HEK293 (cell line): ENCODE measurements at regions not wholly inside any gene's neighbourhood (a gene's known extent, or its start where the extent isn't known, plus 50 kb on each side); places are given as distances from the start of the nearest gene placed in this dataset.

Experiments used
- CTCF ChIA-PET: fragments of 350-600 bp; formaldehyde crosslinking; extraction: SDS; loops from one replicate; lab custom pipeline; 2021; ENCODE audit warnings: antibody characterized with exemption; lab: Yijun Ruan, JAX
- POLR2A ChIA-PET: fragments of 300-600 bp; formaldehyde crosslinking; extraction: SDS; loops from one replicate; lab custom pipeline; 2020; ENCODE audit warnings: antibody characterized with exemption, inconsistent platforms; lab: Yijun Ruan, JAX
- H3K27ac ChIP-seq: fragments of 200-500 bp; sonication (Bioruptor generic); 2 replicates; pipeline ENCODE4 v1.5.1; 2014; ENCODE audit warnings: low read depth, low read length, control low read depth, inconsistent platforms; ENCODE audit errors: extremely low read depth
- H3K36me3 ChIP-seq, 2 experiments: fragments of 200-500 bp in 1 of 2; sonication (Bioruptor generic) in 1 of 2; 1 replicate in 1 of 2; 2 replicates in 1 of 2; pipeline ENCODE4 v1.5.1; 2014 to 2017; ENCODE audit warnings: inconsistent platforms in 2 of 2, low read length in 2 of 2; ENCODE audit not compliant: control insufficient read depth in 2 of 2, insufficient read depth in 1 of 2
- H3K4me1 ChIP-seq: fragments of 200-500 bp; sonication (Bioruptor generic); 2 replicates; pipeline ENCODE4 v1.5.1; 2014; ENCODE audit warnings: mild to moderate bottlenecking, low read length, inconsistent platforms; ENCODE audit not compliant: control insufficient read depth, insufficient read depth
- H3K4me3 ChIP-seq: 2 replicates; pipeline ENCODE4 v1.5.1; 2011; ENCODE audit warnings: low read depth, mild to moderate bottlenecking, control low read depth, low read length, moderate library complexity
- H3K9me3 ChIP-seq: fragments of 200-500 bp; sonication (Bioruptor generic); 2 replicates; pipeline ENCODE4 v1.5.1; 2014; ENCODE audit warnings: low read depth, low read length, inconsistent platforms; ENCODE audit not compliant: control insufficient read depth, insufficient read depth
- MYNN ChIP-seq: fragments of 450-650 bp; formaldehyde crosslinking; IDR thresholded peaks from 2 replicates; pipeline ENCODE4 v1.5.1; 2016; ENCODE audit warnings: missing biosample characterization, missing genetic modification characterization, borderline replicate concordance
- PRDM1 ChIP-seq: fragments of 450-650 bp; formaldehyde crosslinking; IDR thresholded peaks from 2 replicates; pipeline ENCODE4; 2016; ENCODE audit warnings: missing biosample characterization, missing genetic modification characterization
- SALL2 ChIP-seq: fragments of 450-650 bp; formaldehyde crosslinking; IDR thresholded peaks from 2 replicates; pipeline ENCODE4 v1.5.0; 2017; ENCODE audit warnings: missing biosample characterization, mild to moderate bottlenecking, missing genetic modification characterization, borderline replicate concordance
- ZIC2 ChIP-seq: fragments of 450-650 bp; formaldehyde crosslinking; IDR thresholded peaks from 2 replicates; pipeline ENCODE4 v1.5.1; 2016; ENCODE audit warnings: missing biosample characterization, missing genetic modification characterization
- ZNF121 ChIP-seq: fragments of 450-650 bp; formaldehyde crosslinking; IDR thresholded peaks from 2 replicates; pipeline ENCODE4 v1.5.1; 2016; ENCODE audit warnings: missing biosample characterization, missing genetic modification characterization
- ZNF132 ChIP-seq: fragments of 450-650 bp; formaldehyde crosslinking; IDR thresholded peaks from 2 replicates; pipeline ENCODE4 v1.5.1; 2017; ENCODE audit warnings: missing biosample characterization, missing genetic modification characterization, borderline replicate concordance
- ZNF146 ChIP-seq: fragments of 450-650 bp; formaldehyde crosslinking; IDR thresholded peaks from 2 replicates; pipeline ENCODE4 v1.5.1; 2016; ENCODE audit warnings: missing biosample characterization, missing genetic modification characterization
- ZNF211 ChIP-seq: fragments of 450-650 bp; formaldehyde crosslinking; IDR thresholded peaks from 2 replicates; pipeline ENCODE4 v1.5.1; 2016; ENCODE audit warnings: low read depth, missing biosample characterization, missing genetic modification characterization
- ZNF24 ChIP-seq: fragments of 450-650 bp; formaldehyde crosslinking; IDR thresholded peaks from 2 replicates; pipeline ENCODE4 v1.5.1; 2016; ENCODE audit warnings: missing biosample characterization, missing genetic modification characterization
- ZNF391 ChIP-seq: fragments of 450-650 bp; formaldehyde crosslinking; IDR thresholded peaks from 2 replicates; pipeline ENCODE4 v1.5.1; 2016; ENCODE audit warnings: low read depth, missing biosample characterization, missing genetic modification characterization, borderline replicate concordance
- ZNF624 ChIP-seq: fragments of 450-650 bp; formaldehyde crosslinking; IDR thresholded peaks from 2 replicates; pipeline ENCODE4 v1.5.1; 2017; ENCODE audit warnings: missing biosample characterization, missing genetic modification characterization
- ZNF76 ChIP-seq: fragments of 450-650 bp; formaldehyde crosslinking; IDR thresholded peaks from 2 replicates; pipeline ENCODE4; 2016; ENCODE audit warnings: low read depth, missing biosample characterization, missing genetic modification characterization, borderline replicate concordance
- TF ChIP-seq, protein P1 (sequence below): fragments of 450-650 bp; formaldehyde crosslinking; IDR thresholded peaks from 2 replicates; pipeline ENCODE4 v1.5.1; 2016; ENCODE audit warnings: missing biosample characterization, missing genetic modification characterization, borderline replicate concordance
- TF ChIP-seq, protein P2 (sequence below): fragments of 450-650 bp; formaldehyde crosslinking; IDR thresholded peaks from 2 replicates; pipeline ENCODE4 v1.5.1; 2016; ENCODE audit warnings: missing biosample characterization, missing genetic modification characterization
- TF ChIP-seq, protein P3 (sequence below): fragments of 450-650 bp; IDR thresholded peaks from 2 replicates; pipeline ENCODE4 v1.5.1; 2018; ENCODE audit warnings: missing biosample characterization, mild to moderate bottlenecking, missing genetic modification characterization
- TF ChIP-seq, protein P4 (sequence below): fragments of 450-650 bp; formaldehyde crosslinking; IDR thresholded peaks from 2 replicates; pipeline ENCODE4 v1.5.1; 2016; ENCODE audit warnings: missing biosample characterization, missing genetic modification characterization
- TF ChIP-seq, protein P5 (sequence below): fragments of 450-650 bp; formaldehyde crosslinking; IDR thresholded peaks from 2 replicates; pipeline ENCODE4 v1.5.1; 2016; ENCODE audit warnings: missing biosample characterization, missing genetic modification characterization, borderline replicate concordance

DNA sequence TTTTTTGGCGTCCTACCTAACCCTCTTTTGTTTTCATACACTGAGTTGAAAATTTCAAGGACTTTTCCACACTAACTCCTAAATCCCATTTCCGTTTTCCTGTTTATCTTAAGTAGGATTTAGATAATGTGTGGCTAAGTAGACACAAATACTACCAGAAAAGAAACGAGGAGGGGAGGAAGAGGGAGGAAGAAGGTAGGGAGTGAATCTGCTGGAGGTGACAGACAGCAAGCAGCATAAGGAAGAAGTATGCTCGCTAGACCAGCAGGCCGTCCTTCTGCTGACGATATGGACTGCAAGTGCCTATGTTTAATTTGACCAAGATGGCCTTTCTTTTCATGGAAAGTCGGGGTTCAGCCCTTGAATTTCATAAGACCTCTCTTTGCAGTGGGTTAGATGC is 256.9 kb upstream of the RAB4A start (continued):
- TF ChIP-seq, protein P1, sequence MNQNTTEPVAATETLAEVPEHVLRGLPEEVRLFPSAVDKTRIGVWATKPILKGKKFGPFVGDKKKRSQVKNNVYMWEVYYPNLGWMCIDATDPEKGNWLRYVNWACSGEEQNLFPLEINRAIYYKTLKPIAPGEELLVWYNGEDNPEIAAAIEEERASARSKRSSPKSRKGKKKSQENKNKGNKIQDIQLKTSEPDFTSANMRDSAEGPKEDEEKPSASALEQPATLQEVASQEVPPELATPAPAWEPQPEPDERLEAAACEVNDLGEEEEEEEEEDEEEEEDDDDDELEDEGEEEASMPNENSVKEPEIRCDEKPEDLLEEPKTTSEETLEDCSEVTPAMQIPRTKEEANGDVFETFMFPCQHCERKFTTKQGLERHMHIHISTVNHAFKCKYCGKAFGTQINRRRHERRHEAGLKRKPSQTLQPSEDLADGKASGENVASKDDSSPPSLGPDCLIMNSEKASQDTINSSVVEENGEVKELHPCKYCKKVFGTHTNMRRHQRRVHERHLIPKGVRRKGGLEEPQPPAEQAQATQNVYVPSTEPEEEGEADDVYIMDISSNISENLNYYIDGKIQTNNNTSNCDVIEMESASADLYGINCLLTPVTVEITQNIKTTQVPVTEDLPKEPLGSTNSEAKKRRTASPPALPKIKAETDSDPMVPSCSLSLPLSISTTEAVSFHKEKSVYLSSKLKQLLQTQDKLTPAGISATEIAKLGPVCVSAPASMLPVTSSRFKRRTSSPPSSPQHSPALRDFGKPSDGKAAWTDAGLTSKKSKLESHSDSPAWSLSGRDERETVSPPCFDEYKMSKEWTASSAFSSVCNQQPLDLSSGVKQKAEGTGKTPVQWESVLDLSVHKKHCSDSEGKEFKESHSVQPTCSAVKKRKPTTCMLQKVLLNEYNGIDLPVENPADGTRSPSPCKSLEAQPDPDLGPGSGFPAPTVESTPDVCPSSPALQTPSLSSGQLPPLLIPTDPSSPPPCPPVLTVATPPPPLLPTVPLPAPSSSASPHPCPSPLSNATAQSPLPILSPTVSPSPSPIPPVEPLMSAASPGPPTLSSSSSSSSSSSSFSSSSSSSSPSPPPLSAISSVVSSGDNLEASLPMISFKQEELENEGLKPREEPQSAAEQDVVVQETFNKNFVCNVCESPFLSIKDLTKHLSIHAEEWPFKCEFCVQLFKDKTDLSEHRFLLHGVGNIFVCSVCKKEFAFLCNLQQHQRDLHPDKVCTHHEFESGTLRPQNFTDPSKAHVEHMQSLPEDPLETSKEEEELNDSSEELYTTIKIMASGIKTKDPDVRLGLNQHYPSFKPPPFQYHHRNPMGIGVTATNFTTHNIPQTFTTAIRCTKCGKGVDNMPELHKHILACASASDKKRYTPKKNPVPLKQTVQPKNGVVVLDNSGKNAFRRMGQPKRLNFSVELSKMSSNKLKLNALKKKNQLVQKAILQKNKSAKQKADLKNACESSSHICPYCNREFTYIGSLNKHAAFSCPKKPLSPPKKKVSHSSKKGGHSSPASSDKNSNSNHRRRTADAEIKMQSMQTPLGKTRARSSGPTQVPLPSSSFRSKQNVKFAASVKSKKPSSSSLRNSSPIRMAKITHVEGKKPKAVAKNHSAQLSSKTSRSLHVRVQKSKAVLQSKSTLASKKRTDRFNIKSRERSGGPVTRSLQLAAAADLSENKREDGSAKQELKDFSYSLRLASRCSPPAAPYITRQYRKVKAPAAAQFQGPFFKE (tag by site-specific recombination) = no peak
- TF ChIP-seq ZNF132 (tag by site-specific recombination) (no peak), MYNN (tag by site-specific recombination) (no peak)
- TF ChIP-seq, protein P2, sequence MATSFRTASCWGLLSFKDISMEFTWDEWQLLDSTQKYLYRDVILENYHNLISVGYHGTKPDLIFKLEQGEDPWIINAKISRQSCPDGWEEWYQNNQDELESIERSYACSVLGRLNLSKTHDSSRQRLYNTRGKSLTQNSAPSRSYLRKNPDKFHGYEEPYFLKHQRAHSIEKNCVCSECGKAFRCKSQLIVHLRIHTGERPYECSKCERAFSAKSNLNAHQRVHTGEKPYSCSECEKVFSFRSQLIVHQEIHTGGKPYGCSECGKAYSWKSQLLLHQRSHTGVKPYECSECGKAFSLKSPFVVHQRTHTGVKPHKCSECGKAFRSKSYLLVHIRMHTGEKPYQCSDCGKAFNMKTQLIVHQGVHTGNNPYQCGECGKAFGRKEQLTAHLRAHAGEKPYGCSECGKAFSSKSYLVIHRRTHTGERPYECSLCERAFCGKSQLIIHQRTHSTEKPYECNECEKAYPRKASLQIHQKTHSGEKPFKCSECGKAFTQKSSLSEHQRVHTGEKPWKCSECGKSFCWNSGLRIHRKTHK (tag by site-specific recombination) = no peak
- TF ChIP-seq, all 188 proteins: peak for 0

DNA sequence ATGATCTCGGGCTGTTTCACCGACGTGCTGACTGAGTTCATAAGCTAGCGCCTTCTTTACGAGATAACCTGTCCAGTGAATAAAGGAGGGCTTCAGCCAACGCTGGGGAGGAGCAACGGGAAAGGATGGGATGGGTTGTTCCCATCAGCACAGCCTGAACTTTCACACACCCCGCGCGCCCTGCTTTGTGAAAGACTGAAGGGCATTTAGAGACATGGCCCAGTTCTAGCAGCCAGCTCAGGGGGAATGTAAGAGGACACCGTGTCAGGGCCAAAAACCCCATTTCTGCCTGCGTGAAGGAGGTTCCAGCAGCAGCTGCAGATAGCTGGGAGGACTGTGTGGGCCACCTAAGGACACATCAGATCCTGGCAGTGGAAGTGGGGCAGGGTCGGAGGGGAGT is 255.1 kb upstream of the RAB4A start:
- ChIA-PET POLR2A (no interaction called here), CTCF (no interaction called here)
- H3K36me3 ChIP-seq = no peaks in the 10 kb centered on the region
- H3K4me1 ChIP-seq = no peaks in the 10 kb centered on the region
- H3K4me3 ChIP-seq = no peak overlapping the region
- no peaks in the 10 kb centered on the region for H3K9me3 ChIP-seq
- no peak overlapping the region for H3K27ac ChIP-seq
- TF ChIP-seq SALL2 (no peak), ZNF24 (tag by site-specific recombination) (no peak)

DNA sequence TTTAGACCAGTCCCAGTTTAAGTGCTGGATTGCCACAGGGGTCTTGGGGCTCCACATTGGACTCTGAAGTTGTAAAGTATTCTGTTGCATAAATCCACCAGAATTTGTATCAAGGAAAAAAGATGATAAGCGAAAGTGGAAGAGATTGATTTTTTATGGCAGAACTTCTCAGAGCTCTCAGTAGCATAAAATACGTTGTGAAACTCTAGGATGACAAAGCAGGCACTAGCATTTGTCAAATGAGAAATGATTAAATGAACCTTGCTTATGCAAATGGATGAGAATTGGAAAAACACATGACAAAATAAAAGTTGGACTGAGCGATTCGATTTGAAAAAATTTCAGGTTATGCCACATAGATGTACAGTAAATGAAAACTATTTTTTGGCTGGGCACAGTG is 253.8 kb upstream of the RAB4A start:
- Histone ChIP-seq H3K4me1 (no peaks in the 10 kb centered on the region), H3K27ac (no peak overlapping the region), H3K36me3 (no peaks in the 10 kb centered on the region), H3K4me3 (no peak overlapping the region), H3K9me3 (no peaks in the 10 kb centered on the region)
- ChIA-PET CTCF (no interaction called here), POLR2A (no interaction called here)
- TF ChIP-seq ZIC2 (tag by site-specific recombination) (no peak), ZNF121 (tag by site-specific recombination) (no peak), ZNF391 (tag by site-specific recombination) (no peak), PRDM1 (tag by site-specific recombination) (no peak), ZNF146 (tag by site-specific recombination) (no peak), ZNF624 (tag by site-specific recombination) (no peak), ZNF76 (tag by site-specific recombination) (no peak), ZNF211 (no peak)
- TF ChIP-seq, protein P3, sequence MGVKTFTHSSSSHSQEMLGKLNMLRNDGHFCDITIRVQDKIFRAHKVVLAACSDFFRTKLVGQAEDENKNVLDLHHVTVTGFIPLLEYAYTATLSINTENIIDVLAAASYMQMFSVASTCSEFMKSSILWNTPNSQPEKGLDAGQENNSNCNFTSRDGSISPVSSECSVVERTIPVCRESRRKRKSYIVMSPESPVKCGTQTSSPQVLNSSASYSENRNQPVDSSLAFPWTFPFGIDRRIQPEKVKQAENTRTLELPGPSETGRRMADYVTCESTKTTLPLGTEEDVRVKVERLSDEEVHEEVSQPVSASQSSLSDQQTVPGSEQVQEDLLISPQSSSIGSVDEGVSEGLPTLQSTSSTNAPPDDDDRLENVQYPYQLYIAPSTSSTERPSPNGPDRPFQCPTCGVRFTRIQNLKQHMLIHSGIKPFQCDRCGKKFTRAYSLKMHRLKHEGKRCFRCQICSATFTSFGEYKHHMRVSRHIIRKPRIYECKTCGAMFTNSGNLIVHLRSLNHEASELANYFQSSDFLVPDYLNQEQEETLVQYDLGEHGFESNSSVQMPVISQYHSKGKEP = no peak
- TF ChIP-seq, protein P4, sequence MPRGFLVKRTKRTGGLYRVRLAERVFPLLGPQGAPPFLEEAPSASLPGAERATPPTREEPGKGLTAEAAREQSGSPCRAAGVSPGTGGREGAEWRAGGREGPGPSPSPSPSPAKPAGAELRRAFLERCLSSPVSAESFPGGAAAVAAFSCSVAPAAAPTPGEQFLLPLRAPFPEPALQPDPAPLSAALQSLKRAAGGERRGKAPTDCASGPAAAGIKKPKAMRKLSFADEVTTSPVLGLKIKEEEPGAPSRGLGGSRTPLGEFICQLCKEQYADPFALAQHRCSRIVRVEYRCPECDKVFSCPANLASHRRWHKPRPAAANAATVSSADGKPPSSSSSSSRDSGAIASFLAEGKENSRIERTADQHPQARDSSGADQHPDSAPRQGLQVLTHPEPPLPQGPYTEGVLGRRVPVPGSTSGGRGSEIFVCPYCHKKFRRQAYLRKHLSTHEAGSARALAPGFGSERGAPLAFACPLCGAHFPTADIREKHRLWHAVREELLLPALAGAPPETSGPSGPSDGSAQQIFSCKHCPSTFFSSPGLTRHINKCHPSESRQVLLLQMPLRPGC (tag by site-specific recombination) = no peak
- TF ChIP-seq, protein P5, sequence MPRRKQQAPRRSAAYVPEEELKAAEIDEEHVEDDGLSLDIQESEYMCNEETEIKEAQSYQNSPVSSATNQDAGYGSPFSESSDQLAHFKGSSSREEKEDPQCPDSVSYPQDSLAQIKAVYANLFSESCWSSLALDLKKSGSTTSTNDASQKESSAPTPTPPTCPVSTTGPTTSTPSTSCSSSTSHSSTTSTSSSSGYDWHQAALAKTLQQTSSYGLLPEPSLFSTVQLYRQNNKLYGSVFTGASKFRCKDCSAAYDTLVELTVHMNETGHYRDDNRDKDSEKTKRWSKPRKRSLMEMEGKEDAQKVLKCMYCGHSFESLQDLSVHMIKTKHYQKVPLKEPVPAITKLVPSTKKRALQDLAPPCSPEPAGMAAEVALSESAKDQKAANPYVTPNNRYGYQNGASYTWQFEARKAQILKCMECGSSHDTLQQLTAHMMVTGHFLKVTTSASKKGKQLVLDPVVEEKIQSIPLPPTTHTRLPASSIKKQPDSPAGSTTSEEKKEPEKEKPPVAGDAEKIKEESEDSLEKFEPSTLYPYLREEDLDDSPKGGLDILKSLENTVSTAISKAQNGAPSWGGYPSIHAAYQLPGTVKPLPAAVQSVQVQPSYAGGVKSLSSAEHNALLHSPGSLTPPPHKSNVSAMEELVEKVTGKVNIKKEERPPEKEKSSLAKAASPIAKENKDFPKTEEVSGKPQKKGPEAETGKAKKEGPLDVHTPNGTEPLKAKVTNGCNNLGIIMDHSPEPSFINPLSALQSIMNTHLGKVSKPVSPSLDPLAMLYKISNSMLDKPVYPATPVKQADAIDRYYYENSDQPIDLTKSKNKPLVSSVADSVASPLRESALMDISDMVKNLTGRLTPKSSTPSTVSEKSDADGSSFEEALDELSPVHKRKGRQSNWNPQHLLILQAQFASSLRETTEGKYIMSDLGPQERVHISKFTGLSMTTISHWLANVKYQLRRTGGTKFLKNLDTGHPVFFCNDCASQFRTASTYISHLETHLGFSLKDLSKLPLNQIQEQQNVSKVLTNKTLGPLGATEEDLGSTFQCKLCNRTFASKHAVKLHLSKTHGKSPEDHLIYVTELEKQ (tag by site-specific recombination) = no peak
